ENCODE measurements at regions not wholly inside any gene's neighbourhood (a gene's known extent, or its start where the extent isn't known, plus 50 kb on each side); places are given as distances from the start of the nearest gene placed in this dataset.

DNA sequence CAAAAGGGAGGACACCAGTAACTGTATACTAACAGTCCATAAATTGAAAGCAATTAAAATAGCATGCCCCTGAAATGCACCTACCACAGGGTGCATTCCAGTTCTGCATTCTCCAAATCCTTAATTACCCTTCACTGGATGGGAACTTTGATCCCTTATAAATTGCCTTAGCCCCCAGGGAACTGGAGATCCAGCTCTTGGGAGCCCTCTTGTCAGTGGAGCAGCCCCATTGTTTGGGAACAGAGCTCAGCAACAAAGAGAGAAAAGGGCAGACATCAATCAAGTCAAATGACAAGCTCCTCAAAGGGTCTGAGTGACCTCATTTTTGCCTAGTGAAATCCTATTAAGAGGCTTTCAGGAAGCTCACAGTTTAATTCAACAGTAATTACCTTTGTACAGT is 472.6 kb downstream of the XPNPEP1 start:
- no peak for TF ChIP-seq EZH2 (IDR thresholded peaks at IDR 0.05; ENCODE audit: insufficient read depth, poor library complexity, severe bottlenecking)
- no peak for TF ChIP-seq EZH2phosphoT487 (IDR thresholded peaks at IDR 0.05; ENCODE audit: insufficient read depth, low read depth)

Measured in GM23248 (cell line).